ENCODE measurements at regions not wholly inside any gene's neighbourhood (a gene's known extent, or its start where the extent isn't known, plus 50 kb on each side); places are given as distances from the start of the nearest gene placed in this dataset.

GRCh38 chr11:130775306-130776060 lies 140.8 kb downstream of the SNX19 start:
- TF ChIP-seq CTCF (IDR thresholded peaks at IDR 0.05), result no peak
- no peak overlapping the region for H3K27ac ChIP-seq
- no peak overlapping the region for H3K4me3 ChIP-seq
- DNase-seq (ENCODE audit: low spot score), result peak; percentile 36

- H3K27ac ChIP-seq, result no peak overlapping the region
- H3K4me3 ChIP-seq, result no peak overlapping the region
- no peak for DNase-seq (ENCODE audit: low spot score)
- no peak for TF ChIP-seq CTCF (IDR thresholded peaks at IDR 0.05)
These were observed 140.2 kb downstream of the SNX19 start for GRCh38 chr11:130776061-130776419.

GRCh38 chr11:130778026-130778425 lies 138.3 kb downstream of the SNX19 start:
- TF ChIP-seq CTCF (IDR thresholded peaks at IDR 0.05), result no peak

GRCh38 chr11:130778705-130779104 lies 137.6 kb downstream of the SNX19 start:
- DNase-seq (ENCODE audit: low spot score), result no peak
- Histone ChIP-seq H3K4me3 (no peak overlapping the region), H3K27ac (no peak overlapping the region)
- no peak for TF ChIP-seq CTCF (IDR thresholded peaks at IDR 0.05)

More at GRCh38 chr11:130778026-130778425, 138.3 kb downstream of the SNX19 start:
- no peak overlapping the region for H3K27ac ChIP-seq
- DNase-seq (ENCODE audit: low spot score), result peak; percentile 64
- H3K4me3 ChIP-seq, result no peak overlapping the region

GRCh38 chr11:130779267-130779666 lies 137.0 kb downstream of the SNX19 start:
- DNase-seq (ENCODE audit: low spot score), result no peak
- no peak for TF ChIP-seq CTCF (IDR thresholded peaks at IDR 0.05)
- no peak overlapping the region for H3K27ac ChIP-seq
- no peak overlapping the region for H3K4me3 ChIP-seq

- peak; percentile 57 for DNase-seq (ENCODE audit: low spot score)
These were observed 136.3 kb downstream of the SNX19 start for GRCh38 chr11:130779943-130780342.

More at GRCh38 chr11:130779943-130780342, 136.3 kb downstream of the SNX19 start:
- no peak overlapping the region for H3K4me3 ChIP-seq
- no peak for TF ChIP-seq CTCF (IDR thresholded peaks at IDR 0.05)
- H3K27ac ChIP-seq, result no peak overlapping the region
